MM.1S (cell line): ENCODE measurements at regions not wholly inside any gene's neighbourhood (a gene's known extent, or its start where the extent isn't known, plus 50 kb on each side); places are given as distances from the start of the nearest gene placed in this dataset.

Experiments used
- DNase-seq: peaks from one replicate; pipeline ENCODE4 v3.0.0-alpha.2; 2015
- H2AFZ ChIP-seq: fragments of 300-600 bp; sonication (generic); 2 replicates; pipeline ENCODE4 v1.6.0; 2016; ENCODE audit warnings: antibody characterized with exemption, low read length
- H3F3A ChIP-seq: fragments of 300-600 bp; sonication (generic); 2 replicates; pipeline ENCODE4 v1.6.1; 2016; ENCODE audit warnings: mild to moderate bottlenecking, antibody characterized with exemption, low read length, moderate library complexity, mixed read lengths; ENCODE audit not compliant: insufficient read depth
- H3K27ac ChIP-seq: fragments of 300-600 bp; sonication (generic); 2 replicates; pipeline ENCODE4 v1.5.1; 2016; ENCODE audit warnings: mild to moderate bottlenecking, low read length
- H3K27me3 ChIP-seq: fragments of 300-600 bp; sonication (generic); replicated peaks from 2 replicates; pipeline ENCODE4 v1.6.0; 2016; ENCODE audit warnings: low read length; ENCODE audit not compliant: insufficient read depth
- H3K36me3 ChIP-seq: fragments of 300-600 bp; sonication (generic); replicated peaks from 2 replicates; pipeline ENCODE4 v1.6.1; 2016; ENCODE audit warnings: mild to moderate bottlenecking, low read length, mixed read lengths; ENCODE audit not compliant: insufficient read depth
- H3K4me1 ChIP-seq: fragments of 300-600 bp; sonication (generic); 2 replicates; pipeline ENCODE4 v1.6.1; 2016; ENCODE audit warnings: low read length, mixed read lengths
- H3K4me2 ChIP-seq: fragments of 300-600 bp; sonication (generic); 2 replicates; pipeline ENCODE4 v1.6.0; 2016; ENCODE audit warnings: low read depth, low read length
- H3K4me3 ChIP-seq: fragments of 300-600 bp; sonication (generic); 2 replicates; pipeline ENCODE4 v1.5.1; 2016; ENCODE audit warnings: low read length, mixed read lengths
- H3K79me2 ChIP-seq: fragments of 300-600 bp; sonication (generic); 2 replicates; pipeline ENCODE4 v1.6.1; 2016; ENCODE audit warnings: mixed run types, low read length, mixed read lengths
- H3K9ac ChIP-seq: fragments of 300-600 bp; sonication (generic); 2 replicates; pipeline ENCODE4 v1.6.1; 2016; ENCODE audit warnings: low read length, mixed read lengths
- H3K9me2 ChIP-seq: fragments of 300-600 bp; sonication (generic); replicated peaks from 2 replicates; pipeline ENCODE4 v1.6.1; 2016; ENCODE audit warnings: mild to moderate bottlenecking, low read length, mixed read lengths; ENCODE audit not compliant: insufficient read depth
- H3K9me3 ChIP-seq: fragments of 300-600 bp; sonication (generic); replicated peaks from 2 replicates; pipeline ENCODE4 v1.6.1; 2016; ENCODE audit warnings: mild to moderate bottlenecking, low read length, mixed read lengths; ENCODE audit not compliant: insufficient read depth
- H4K20me1 ChIP-seq: fragments of 300-600 bp; sonication (generic); 2 replicates; pipeline ENCODE4 v1.6.1; 2016; ENCODE audit warnings: mild to moderate bottlenecking, low read length, moderate library complexity, mixed read lengths; ENCODE audit not compliant: insufficient read depth
- CTCF ChIP-seq: fragments of 300-600 bp; sonication (generic); IDR thresholded peaks from 2 replicates; pipeline ENCODE4 v1.5.1; 2016; ENCODE audit warnings: antibody characterized with exemption, low read length, mixed read lengths
- EZH2 ChIP-seq: fragments of 300-600 bp; sonication (generic); optimal IDR thresholded peaks from 2 replicates; pipeline ENCODE3; 2017; ENCODE audit warnings: low read depth, mild to moderate bottlenecking, antibody characterized with exemption, low read length, mixed read lengths
- EZH2phosphoT487 ChIP-seq: fragments of 300-600 bp; sonication (generic); IDR thresholded peaks from 2 replicates; pipeline ENCODE4 v1.6.1; 2018; ENCODE audit warnings: antibody characterized with exemption, low read length

- H4K20me1 ChIP-seq, result no peaks in the 10 kb centered on the region
- H3K4me1 ChIP-seq, result peaks cover 7% of the 10 kb centered on the region; the same call in 1 of the 2 replicates
- no peak for DNase-seq
- TF ChIP-seq EZH2 (no peak), CTCF (no peak), EZH2phosphoT487 (no peak)
- no peaks in the 10 kb centered on the region for H3F3A ChIP-seq
- H3K27ac ChIP-seq, result no peak overlapping the region
- H3K79me2 ChIP-seq, result no peaks in the 10 kb centered on the region
- no peaks in the 10 kb centered on the region for H3K36me3 ChIP-seq
- no peaks in the 10 kb centered on the region for H3K9me3 ChIP-seq
- H3K9me2 ChIP-seq, result no peaks in the 10 kb centered on the region
- no peaks in the 10 kb centered on the region for H3K27me3 ChIP-seq
- H2AFZ ChIP-seq, result no peak overlapping the region
- no peak overlapping the region for H3K4me3 ChIP-seq
- H3K4me2 ChIP-seq, result no peak overlapping the region
- no peak overlapping the region for H3K9ac ChIP-seq
Observed at GRCh38 chr2:9736021-9736420, 105.2 kb upstream of the YWHAQ start.

DNA sequence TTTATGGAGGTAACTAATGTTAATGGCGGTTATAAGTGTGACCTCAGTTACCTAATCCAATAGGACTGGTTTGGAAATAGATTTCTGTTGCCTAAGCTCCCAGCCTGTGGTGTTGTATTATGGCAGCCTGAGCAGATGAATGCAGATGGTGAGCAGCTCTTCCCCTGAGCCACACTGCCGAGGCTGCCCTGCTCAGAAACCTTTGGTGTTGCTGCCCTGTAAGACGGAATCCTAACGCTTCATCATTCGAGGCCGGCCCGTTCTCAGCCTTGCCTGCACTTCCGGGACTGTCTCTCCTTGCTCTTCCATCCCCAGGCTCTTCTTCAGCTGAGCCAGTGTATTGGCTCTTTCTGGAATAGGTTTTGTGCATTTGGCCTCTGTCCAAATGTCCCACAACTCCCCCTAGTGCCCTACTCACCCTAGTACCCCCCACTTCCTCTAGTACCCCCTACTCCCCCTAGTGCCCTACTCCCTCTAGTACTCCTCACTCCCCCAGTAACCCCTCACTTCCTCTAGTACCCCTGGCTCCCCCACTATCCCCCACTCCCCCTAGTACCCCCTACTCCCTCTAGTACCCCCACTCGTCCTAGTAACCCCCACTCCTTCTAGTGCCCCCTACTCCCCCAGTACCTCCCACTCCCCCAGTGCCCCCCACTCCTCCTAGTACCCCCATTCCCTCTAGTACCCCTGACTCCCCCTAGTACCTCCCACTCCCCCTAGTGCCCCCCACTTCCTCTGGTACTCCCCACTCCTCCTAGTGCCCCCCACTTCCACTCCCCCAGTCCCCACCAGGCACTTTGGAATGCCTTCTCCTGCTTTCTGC, 106.0 kb upstream of the TAF1B start:
- Histone ChIP-seq H3K36me3 (no peaks in the 10 kb centered on the region), H3K9ac (no peak overlapping the region), H3K27ac (no peak overlapping the region), H3K9me3 (no peaks in the 10 kb centered on the region), H3K9me2 (no peaks in the 10 kb centered on the region), H4K20me1 (no peaks in the 10 kb centered on the region), H3K27me3 (no peaks in the 10 kb centered on the region), H2AFZ (no peak overlapping the region), H3F3A (no peaks in the 10 kb centered on the region), H3K4me3 (no peak overlapping the region), H3K4me1 (peaks cover 7% of the 10 kb centered on the region; the same call in 1 of the 2 replicates), H3K4me2 (no peak overlapping the region), H3K79me2 (no peaks in the 10 kb centered on the region)
- TF ChIP-seq EZH2 (no peak), CTCF (peak; percentile 56), EZH2phosphoT487 (no peak)
- DNase-seq, result peak; percentile 48

- no peak for TF ChIP-seq EZH2phosphoT487
- TF ChIP-seq EZH2, result no peak
- TF ChIP-seq CTCF, result no peak
- no peak for DNase-seq
- H3K27ac ChIP-seq, result no peak overlapping the region
- H3K4me3 ChIP-seq, result no peak overlapping the region
- no peaks in the 10 kb centered on the region for H3F3A ChIP-seq
- H3K36me3 ChIP-seq, result no peaks in the 10 kb centered on the region
- no peak overlapping the region for H3K4me2 ChIP-seq
- H3K9me2 ChIP-seq, result no peaks in the 10 kb centered on the region
- H3K4me1 ChIP-seq, result peaks cover 7% of the 10 kb centered on the region; the same call in 1 of the 2 replicates
- no peak overlapping the region for H2AFZ ChIP-seq
- H4K20me1 ChIP-seq, result no peaks in the 10 kb centered on the region
- H3K27me3 ChIP-seq, result no peaks in the 10 kb centered on the region
- H3K79me2 ChIP-seq, result no peaks in the 10 kb centered on the region
- H3K9me3 ChIP-seq, result no peaks in the 10 kb centered on the region
- no peak overlapping the region for H3K9ac ChIP-seq
Observed at GRCh38 chr2:9738062-9738461, 105.2 kb upstream of the TAF1B start.
